BE2C (cell line): ENCODE measurements at regions not wholly inside any gene's neighbourhood (a gene's known extent, or its start where the extent isn't known, plus 50 kb on each side); places are given as distances from the start of the nearest gene placed in this dataset.

Experiments
- DNase-seq: peaks from one replicate; pipeline ENCODE4 v3.0.0-alpha.2; 2020
- H3K27me3 ChIP-seq: fragments of 250-450 bp; sonication (Bioruptor Pico); 2 replicates; pipeline ENCODE4 v1.5.1; 2020; ENCODE audit warnings: mild to moderate bottlenecking
- H3K36me3 ChIP-seq: fragments of 250-450 bp; sonication (Bioruptor Pico); 2 replicates; pipeline ENCODE4 v1.5.1; 2020; ENCODE audit warnings: mild to moderate bottlenecking
- H3K4me1 ChIP-seq: fragments of 250-450 bp; sonication (Bioruptor Pico); 2 replicates; pipeline ENCODE4 v1.5.1; 2020
- H3K4me3 ChIP-seq: 2 replicates; pipeline ENCODE4 v1.5.1; 2011; ENCODE audit warnings: low read depth, low read length
- H3K9me3 ChIP-seq: fragments of 250-450 bp; sonication (Bioruptor Pico); 2 replicates; pipeline ENCODE4 v1.5.1; 2020
- TF ChIP-seq, protein P1 (sequence below): IDR thresholded peaks from 2 replicates; pipeline ENCODE4 v1.5.1; 2012; ENCODE audit warnings: mild to moderate bottlenecking, low read depth, low read length

DNA sequence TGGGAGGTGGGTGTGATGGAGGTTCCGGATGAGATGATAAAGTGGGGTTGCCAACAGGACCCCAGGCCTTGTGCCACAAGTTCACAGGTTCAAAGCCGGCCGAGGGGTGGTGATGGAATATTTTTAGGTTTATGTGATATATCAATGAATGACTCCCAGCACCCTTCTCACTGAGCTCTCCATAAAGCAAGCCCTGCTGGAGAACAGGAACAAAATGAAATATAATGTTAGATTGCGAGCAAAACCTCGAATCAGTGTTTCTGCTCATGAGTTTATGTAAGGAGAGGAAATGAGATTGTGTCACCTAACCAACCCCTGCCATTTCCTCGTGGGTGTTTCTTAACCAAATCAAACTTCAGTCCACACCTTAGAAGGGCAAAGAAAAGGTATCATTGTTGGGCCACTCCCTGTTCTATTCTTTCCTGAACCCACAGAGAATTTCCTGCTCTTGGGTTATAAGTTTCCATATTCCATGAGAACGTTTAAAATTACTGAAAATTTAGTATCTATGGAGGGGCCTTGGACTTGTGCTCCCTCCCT lies 192.2 kb upstream of the EXOC2 start:
- H3K27me3 ChIP-seq = 0 out of 2 replicates have a peak, but pooled peaks cover 4% of the 10 kb centered on the region
- H3K4me1 ChIP-seq = no peaks in the 10 kb centered on the region
- H3K4me3 ChIP-seq = no peak overlapping the region
- no peaks in the 10 kb centered on the region for H3K9me3 ChIP-seq
- DNase-seq = no peak
- H3K36me3 ChIP-seq = no peaks in the 10 kb centered on the region
- TF ChIP-seq, protein P1, sequence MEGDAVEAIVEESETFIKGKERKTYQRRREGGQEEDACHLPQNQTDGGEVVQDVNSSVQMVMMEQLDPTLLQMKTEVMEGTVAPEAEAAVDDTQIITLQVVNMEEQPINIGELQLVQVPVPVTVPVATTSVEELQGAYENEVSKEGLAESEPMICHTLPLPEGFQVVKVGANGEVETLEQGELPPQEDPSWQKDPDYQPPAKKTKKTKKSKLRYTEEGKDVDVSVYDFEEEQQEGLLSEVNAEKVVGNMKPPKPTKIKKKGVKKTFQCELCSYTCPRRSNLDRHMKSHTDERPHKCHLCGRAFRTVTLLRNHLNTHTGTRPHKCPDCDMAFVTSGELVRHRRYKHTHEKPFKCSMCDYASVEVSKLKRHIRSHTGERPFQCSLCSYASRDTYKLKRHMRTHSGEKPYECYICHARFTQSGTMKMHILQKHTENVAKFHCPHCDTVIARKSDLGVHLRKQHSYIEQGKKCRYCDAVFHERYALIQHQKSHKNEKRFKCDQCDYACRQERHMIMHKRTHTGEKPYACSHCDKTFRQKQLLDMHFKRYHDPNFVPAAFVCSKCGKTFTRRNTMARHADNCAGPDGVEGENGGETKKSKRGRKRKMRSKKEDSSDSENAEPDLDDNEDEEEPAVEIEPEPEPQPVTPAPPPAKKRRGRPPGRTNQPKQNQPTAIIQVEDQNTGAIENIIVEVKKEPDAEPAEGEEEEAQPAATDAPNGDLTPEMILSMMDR = no peak

DNA sequence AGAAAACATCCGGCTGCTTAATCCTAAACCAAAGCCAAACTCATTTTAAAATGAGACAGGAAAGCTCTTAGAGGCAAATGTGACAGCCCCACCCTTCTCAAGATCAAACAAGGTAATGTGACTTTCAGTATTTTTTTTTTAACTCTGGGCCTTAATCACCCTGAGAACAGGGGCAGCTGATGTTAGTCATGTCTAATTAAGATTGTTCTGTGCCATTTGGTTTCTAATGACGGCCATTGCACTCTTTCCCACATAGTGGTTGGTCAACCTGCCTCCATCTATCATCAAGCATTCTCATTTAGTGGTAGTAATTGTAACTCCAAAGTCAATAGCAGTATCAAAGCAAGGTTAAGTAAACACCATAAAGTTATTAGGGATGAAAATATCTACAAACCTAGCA lies 191.6 kb upstream of the EXOC2 start:
- TF ChIP-seq, protein P1 = no peak
- H3K4me3 ChIP-seq = no peak overlapping the region
- H3K36me3 ChIP-seq = no peaks in the 10 kb centered on the region
- H3K4me1 ChIP-seq = no peaks in the 10 kb centered on the region
- H3K27me3 ChIP-seq = no peaks in the 10 kb centered on the region
- H3K9me3 ChIP-seq = no peaks in the 10 kb centered on the region
- no peak for DNase-seq

DNA sequence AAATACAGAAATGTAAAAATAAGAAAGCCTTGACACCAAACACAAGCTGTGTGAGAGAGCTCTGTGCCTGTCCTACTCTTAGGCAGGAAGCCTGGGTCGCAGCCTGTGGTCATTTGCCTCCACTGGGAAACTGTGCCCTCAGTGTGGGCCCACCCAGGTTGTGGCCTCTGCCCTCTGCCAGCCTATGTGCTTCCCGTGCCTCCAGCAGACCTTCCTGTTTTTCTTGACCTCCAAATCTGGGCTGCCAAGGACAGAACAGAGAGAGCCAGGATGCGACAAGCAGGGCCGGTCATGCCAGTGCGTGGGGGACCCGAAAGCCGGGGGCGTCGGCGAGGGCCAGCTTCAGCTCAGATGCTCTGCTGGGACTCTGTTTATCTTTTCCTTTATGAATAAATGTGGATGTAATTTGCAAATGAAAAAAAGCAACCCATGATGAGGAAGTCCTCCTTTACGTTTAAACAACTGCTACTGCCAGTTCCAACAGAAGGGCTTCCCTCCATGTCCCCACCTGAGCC lies 189.2 kb upstream of the EXOC2 start:
- Histone ChIP-seq H3K36me3 (no peaks in the 10 kb centered on the region), H3K27me3 (no peaks in the 10 kb centered on the region; the same call in 1 of the 2 replicates), H3K4me3 (no peak overlapping the region), H3K9me3 (no peaks in the 10 kb centered on the region), H3K4me1 (no peaks in the 10 kb centered on the region)
- DNase-seq = no peak
- TF ChIP-seq, protein P1 = no peak

DNA sequence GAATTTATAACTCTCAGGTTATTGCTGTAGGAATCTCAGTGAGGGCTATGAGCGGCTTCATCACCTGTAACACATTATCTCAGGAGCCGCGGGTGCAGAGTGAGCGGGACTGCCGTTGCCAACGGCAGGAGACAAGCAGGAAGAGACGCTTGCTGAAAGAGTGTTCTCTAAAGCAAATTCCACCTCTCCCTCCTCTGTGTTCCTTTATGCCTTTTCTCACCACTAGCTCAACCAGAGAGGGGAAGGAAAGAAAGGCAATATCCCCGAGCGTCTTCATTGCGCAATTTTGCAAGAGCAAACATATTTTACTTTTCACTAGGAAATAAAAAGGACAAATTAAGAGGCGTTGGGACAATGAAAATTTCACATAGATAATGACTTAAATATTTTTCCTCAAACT lies 185.2 kb upstream of the EXOC2 start:
- Histone ChIP-seq H3K36me3 (no peaks in the 10 kb centered on the region), H3K4me3 (no peak overlapping the region), H3K9me3 (no peaks in the 10 kb centered on the region), H3K4me1 (no peaks in the 10 kb centered on the region), H3K27me3 (peaks cover 3% of the 10 kb centered on the region; the same call in 1 of the 2 replicates)
- no peak for DNase-seq
- TF ChIP-seq, protein P1 = no peak

DNA sequence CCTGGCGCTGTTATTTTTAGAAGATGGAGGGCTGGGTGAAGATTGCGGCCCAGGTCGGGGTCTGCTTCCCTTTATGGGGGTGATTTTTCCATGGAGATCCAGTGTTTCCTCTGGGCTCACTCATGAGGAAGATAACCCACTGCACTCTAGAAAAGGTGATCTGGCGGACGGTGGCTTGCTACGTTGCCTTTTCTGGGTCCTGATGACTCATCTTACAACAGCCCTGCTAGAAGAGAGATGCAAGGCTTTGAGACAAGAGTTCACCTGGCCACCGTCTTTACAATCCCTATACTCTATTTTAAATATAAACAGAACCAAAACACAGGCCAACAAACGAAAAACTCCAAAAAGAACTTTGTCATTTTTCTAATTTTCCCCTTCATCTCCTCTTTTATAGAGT lies 182.1 kb upstream of the EXOC2 start:
- Histone ChIP-seq H3K4me1 (no peaks in the 10 kb centered on the region), H3K36me3 (no peaks in the 10 kb centered on the region), H3K27me3 (peaks cover 3% of the 10 kb centered on the region; the same call in 1 of the 2 replicates), H3K9me3 (no peaks in the 10 kb centered on the region), H3K4me3 (no peak overlapping the region)
- TF ChIP-seq, protein P1 = no peak
- no peak for DNase-seq

DNA sequence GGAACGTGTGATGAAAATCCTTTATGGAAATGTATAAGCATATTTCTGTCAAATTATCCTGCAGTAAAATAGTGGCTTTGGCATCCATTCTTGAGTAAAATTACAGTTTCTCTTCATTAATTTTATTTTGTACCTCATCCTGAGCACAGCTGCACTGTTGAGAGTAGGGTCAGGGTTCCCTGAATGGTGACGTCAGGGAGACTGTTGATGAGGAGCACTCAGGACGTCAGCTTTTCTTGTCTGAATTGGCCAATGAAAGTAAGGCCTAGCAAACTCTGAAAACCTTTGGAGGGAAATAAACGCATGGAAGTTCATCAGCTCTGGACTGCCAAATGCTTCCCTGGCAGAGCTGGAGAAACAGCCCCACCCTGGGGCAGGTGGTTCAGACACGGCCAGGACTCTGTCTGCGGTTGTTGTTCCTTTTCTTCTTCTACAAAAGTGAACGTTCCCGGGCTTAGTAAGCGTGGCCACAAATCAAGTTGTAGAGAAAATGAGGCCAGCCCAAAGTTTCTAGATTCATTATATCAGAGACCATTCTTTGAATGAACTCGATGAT lies 179.7 kb upstream of the EXOC2 start:
- DNase-seq = no peak
- H3K4me3 ChIP-seq = no peak overlapping the region
- H3K4me1 ChIP-seq = no peaks in the 10 kb centered on the region
- H3K9me3 ChIP-seq = no peaks in the 10 kb centered on the region
- TF ChIP-seq, protein P1 = no peak
- H3K27me3 ChIP-seq = peaks cover 3% of the 10 kb centered on the region; the same call in 1 of the 2 replicates
- H3K36me3 ChIP-seq = no peaks in the 10 kb centered on the region
